Activated CD8-positive, alpha-beta memory T cell treated with anti-CD3 and anti-CD28 coated beads, Interleukin-2, amount 50 U/mL, for 48 hours (primary cell): ENCODE measurements at regions not wholly inside any gene's neighbourhood (a gene's known extent, or its start where the extent isn't known, plus 50 kb on each side); places are given as distances from the start of the nearest gene placed in this dataset.

Experiments
- DNase-seq: peaks from one replicate; pipeline ENCODE4 v3.0.0-alpha.2; 2020

GRCh38 chr4:130092187-130093015, 996.4 kb downstream of the C4orf33 start:
- DNase-seq, result no peak

DNA sequence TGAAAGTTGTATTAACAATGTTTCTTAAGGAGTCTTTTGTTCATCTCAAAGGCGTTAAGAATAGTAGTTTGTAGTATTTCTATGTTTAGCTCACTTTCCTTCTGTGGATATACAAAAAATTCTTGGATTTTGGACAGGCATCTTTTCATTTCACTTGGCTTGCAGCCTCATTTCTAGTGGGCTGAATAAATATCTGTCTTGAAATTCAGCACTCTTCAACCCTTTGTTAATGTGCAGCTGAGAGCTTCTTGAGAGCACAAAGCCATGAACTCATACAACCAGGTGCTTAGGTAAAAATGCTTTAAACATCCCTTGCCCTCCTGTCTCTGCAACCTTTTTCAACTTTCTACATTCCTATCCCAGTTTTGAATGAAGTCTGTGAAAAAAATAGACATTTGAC, 1003.2 kb downstream of the C4orf33 start:
- no peak for DNase-seq

- no peak for DNase-seq
These were observed 1014.2 kb downstream of the C4orf33 start for GRCh38 chr4:130110189-130110588.

- no peak for DNase-seq
These were observed 1014.8 kb downstream of the C4orf33 start for GRCh38 chr4:130110770-130111169.

DNA sequence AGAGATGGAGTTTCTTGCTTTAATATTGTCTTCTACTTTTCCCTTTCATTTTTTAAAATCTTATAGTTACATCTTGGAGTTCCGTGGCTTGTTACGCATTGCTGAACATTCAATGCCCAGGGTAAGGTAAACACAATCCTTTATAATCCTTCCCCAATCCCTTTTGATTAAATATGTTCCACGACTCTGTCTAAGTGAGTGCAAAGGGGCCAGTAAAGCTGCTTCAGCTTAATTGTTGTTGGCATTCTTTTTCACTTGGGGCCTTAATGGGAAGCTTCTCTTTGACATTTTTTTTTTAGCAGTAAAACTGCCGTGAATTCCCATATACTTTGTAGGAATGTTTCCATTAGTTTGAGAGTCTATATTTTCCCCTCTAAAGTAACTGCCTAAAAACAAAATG, 1028.1 kb downstream of the C4orf33 start:
- DNase-seq, result no peak

DNA sequence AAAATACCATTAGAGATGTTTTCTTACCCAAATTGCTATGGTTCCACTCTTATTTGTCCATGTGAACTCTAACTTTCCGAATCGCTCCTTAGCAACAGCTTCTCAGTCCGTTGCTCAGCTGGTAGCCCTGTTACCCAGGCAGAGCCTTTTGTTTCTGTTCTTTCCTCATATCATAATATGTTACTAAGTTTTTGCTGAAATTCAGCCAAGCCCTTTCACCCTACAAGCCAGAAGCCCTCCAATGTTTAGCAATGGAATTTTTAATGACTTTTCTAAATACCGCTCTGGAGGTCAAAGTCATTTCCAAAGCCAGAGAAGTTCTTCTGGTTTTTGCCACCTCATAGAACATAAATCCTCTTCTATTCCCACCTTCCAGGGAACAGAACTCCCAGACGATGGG, 1029.5 kb downstream of the C4orf33 start:
- no peak for DNase-seq

DNA sequence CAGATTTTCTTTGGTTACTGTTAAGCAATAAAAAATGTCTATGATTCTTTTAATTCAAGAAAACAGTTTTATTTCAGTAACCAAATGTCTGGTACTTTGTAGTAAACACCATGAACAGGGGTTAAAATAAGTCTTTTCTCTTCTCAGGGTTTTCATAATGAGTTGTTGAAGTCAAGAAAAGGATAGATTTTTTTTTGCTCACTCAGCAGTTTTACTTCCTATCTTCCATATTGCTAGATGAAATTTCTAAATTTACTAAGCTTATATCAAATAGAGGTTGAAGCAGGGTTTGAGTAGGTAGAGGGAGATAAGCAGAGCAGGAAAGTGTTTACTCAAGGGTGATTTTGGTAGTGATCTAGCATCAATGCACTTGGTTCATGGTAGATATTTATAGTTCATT, 1031.3 kb downstream of the C4orf33 start:
- no peak for DNase-seq

DNA sequence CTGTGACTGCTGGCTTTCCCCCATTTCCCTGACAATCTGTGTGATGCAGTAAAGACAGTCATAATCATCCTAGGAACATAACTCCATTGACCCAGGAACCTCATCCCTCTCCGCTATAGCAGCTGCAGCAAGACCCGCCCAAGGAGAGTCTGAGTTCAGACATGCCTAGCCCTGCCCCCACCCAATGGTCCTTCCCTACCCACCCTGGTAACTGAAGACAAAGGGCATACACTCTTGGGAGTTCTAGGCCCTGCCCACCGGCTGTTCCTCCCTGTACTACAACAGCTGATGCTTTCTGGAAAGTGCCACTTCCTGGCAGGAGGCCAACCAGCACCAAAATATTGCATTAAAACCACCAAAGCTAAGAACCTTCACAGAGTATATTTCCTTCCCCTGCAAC, 1035.6 kb downstream of the C4orf33 start:
- no peak for DNase-seq

DNA sequence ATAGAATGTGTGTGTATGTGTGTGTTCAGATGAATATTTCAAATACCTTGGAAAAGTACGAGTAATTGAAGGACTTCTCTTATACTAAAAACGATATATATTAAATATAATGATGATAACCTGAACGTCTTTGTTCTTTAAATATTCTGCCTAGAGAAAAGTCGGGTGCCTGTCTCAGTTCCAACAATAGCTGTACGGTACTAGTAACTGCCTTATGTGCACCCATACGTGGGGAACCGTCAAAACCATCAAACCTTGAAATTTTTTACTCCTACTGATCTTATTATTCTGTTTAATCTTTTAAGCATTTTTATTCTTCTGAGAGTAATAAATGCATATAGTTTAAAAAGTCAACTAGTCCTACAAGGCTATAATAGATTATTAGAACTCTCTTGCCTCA, 1045.7 kb downstream of the C4orf33 start:
- DNase-seq, result no peak

DNA sequence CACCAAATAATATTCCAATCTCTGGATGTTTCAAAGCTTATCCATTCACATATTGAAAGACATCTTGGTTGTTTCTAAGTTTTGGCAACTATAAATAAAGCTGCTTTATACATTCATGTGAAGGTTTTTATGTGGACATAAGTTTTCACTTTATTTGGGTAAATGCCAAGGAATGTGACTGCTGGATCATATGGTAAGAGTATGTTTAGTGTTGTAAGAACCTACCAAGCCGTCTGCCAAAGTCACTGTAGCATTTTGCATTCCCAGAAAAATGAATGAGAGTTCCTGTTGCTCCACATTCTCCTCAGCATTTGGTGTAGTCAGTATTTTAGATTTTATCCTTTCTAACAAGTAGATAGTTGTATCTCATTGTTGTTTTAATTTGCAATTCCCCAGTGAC, 1047.7 kb downstream of the C4orf33 start:
- no peak for DNase-seq

DNA sequence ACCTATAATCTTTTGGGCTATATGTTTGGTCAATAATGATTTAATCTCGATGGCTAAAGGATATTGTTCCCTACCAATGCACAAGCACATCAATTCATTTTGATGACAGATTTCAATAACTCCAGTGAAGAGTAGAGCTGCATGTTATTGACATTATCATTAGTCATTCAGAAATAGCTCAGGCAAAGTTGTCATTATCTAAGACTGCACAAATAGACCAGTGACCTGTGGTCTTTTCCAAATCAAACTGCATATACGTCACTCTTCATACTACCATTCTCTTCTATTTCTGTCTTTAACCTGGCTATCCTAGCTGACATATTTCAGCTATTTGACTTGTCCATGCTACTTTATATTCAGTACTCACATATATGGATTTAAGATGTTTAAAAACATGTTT, 1050.8 kb downstream of the C4orf33 start:
- DNase-seq, result no peak

DNA sequence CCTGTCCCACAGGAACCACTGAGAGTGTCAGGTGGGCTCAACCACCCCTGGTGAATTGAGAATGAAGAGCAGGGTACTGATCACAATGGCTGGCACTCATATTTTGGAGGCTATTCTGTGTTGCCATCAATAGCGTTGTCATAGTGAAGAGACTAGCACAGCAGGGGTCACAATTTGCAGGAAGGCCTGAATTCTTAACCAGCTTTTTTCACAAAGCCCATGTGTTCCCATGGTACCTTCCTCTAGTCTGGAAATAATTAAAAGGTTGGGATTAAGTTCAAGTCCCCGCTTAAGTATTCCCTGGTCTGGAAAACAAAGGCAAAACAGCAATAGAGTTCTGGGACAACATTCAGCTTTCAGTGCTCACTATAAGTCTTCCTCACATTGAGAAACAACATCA, 1051.7 kb downstream of the C4orf33 start:
- no peak for DNase-seq

DNA sequence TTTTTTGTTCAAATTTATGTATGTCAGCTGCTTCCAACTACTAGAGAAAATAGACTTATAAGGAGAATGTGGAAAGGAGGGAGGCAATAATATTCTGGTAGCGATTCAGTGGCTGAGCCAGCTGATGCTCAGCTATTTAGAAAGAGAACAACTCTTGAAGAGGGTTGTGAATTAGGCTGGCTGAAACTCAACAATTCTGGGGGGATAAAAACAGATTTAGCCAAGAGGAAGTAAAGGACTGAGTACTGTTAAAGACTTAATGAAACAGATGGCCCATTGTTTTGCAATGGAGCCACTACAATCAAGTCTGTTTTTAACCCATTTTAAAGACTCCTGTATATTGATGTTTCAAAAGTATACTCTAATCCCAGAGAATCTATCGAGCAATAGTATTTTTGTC, 1058.9 kb downstream of the C4orf33 start:
- DNase-seq, result no peak

DNA sequence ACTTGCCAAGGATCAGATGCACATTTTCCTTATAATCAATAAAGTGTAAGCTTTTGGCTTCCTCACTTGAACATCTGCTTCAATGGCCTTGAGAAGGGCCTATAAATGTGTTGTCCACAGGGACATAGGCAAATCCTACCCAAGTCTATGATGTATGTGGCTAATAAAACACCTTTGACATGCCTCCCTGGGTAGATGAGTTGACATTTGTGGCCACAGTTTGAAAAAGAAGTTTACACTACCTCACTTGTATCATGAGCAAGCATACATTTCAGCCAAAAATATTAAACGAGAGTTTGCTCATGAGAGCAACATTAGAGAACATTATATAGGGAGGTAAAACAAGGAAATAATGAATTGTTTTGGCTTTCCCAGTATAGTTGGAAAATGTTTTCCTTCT, 1067.7 kb downstream of the C4orf33 start:
- no peak for DNase-seq

DNA sequence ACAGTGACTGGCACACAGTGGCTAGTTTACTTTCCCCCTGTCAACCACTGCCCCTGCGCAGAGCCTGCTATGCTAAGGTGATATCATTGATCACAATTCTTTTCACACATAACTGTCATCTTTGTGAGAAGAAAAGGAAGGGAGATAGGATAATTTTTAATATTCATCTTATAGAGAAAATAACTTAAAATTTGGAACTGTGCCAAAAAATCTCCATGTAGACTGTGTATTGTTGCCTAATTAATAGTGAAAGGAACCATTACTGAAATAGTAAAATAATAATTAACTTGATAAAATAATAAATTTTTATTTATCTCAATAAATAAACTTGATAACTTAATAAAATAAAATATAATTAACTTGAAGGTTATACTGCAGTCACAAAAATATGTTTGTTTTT, 1069.4 kb downstream of the C4orf33 start:
- no peak for DNase-seq

DNA sequence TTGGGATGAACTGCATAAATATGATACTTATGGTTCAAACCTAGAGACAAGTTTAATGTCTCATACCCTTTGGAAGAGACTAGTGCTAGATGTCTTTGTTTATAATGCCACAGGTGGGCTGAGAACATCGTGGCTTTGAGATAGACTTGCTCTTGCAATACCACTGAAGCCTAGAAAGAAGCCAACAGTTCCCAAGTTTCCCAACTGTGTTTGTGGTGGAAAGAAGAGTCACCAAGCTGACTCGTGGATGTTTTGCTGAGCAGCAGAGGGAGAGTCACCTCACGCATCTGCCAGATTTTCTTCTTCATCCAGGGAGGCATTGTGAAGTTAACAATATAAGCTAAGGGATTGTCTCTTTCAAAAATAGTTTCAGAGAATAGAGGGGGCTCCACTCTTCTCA, 1076.2 kb downstream of the C4orf33 start:
- DNase-seq, result no peak

GRCh38 chr4:130178106-130178505, 1082.2 kb downstream of the C4orf33 start:
- DNase-seq, result no peak

DNA sequence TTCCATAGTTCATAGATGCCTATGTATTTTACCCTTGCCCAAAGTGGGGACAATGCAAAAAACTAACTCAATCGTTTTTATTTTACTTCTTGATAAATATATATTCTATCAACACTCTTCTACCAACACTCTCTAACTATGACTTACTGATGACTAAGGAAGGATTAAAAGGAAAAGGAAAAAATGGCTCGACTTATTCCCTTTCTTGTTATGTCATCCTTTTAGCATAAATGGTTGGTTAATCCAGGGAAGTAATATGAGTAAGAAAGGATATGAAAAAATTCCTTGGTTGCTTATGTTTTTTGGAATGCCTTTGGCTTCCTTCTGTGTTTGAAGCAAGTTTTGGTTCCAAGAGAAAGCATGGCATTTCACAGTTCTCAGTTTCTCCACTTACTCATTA, 1087.1 kb downstream of the C4orf33 start:
- DNase-seq, result no peak

DNA sequence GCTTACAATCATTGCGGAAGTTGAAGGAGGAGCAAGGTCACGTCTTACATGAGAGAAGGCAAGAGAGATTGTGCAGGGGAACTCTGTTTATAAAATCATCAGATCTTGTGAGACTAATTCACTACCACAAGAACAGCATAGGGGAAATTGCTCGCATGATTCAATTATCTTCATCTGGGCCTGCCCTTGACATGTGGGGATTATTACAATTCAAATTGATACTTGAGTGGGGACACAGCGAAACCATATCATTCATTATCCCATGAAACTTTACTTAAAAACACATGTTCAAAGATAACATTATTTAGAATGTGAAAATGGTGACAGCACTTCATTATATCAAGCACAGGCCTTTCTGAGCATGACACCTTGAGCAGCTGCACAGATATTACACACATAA, 1087.8 kb downstream of the C4orf33 start:
- DNase-seq, result no peak

DNA sequence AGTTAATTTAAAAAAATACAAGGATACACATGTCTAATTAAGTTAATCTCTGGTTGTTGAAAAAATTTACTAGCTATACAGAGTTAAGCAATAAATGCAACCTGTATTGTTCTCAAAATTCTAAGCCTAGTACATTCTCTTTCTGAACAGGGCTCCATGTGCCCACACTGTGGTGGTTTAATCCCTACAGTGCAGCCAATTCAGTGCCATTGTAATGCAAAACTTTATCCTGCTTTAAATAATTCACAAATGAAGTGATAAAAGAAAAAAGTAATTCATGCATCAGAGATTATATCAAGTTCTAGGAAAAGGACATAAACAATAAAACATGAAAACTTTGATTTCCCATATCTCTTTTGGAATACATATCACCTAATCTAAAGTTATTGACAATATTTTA, 1089.2 kb downstream of the C4orf33 start:
- DNase-seq, result no peak

DNA sequence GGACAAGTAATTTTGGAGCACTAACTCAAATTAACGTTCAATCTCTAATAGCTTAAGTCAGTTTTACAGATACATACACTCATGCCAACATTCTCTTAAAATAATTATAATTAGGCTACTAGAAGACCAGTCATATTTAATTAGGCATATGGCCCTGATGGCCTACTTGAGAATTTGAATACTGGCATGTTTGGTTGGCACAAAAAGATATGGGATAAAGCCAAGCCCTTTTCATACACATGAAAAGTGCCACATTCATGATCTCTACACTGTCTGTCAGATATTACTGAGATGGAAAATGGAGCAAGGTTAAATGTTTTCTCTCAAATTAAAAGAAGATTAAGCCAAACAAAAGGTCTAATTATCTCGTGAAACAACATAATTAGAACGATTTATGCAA, 1091.0 kb downstream of the C4orf33 start:
- no peak for DNase-seq

DNA sequence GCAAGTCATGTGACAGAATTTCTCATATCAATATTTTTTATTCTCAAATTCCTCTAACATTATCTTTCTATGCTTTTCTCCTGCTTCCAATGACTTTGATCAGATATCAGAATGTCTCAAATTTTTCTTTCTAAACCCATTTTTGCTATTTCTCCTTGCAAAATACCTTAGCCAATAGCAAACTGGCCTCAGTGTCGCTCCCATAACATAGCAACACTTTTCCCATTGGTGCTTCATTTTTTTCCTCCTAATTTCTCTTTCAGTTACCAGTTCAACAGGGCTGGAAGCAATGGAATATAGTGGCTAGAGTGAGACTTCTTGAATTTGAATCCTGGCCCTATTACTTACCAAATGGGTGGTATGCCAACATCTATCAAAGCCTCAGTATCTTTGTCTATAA, 1091.6 kb downstream of the C4orf33 start:
- no peak for DNase-seq

DNA sequence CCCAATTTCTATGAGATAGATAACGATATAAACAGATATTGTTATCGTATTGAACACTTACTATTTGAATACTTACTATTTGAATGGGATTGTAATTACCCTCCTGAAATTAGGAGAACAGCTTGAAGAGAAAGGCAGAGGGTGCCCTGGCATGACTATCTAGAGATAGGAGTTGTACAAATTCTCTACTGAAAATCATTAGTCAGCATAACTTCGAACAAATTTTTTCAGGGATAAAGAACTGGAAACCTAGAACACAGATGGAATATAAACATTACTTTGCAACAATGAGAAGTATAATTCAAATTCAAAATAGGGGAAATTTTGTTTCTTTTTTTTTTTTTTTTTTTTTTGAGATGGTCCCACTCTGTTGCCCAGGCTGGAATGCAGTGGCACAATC, 1096.8 kb downstream of the C4orf33 start:
- no peak for DNase-seq

DNA sequence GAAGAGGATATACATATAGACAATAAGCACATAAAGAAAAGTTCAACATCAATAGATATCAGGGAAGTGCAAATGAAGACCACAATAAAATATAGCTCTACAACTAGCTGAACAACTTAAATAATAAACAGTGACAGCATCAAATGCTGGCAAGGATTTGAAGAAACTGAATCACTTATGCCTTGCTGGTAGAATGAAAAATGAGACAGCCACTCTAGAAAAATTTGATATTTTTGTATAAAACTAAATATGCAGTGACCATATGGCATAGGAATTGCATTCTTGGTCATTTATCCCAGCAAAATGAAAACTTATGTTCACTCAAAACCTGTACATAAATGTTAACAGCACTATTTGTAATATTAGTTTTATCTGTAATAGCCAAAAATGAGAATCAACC, 1102.0 kb downstream of the C4orf33 start:
- DNase-seq, result no peak

GRCh38 chr4:130203571-130203970, 1107.6 kb downstream of the C4orf33 start:
- DNase-seq, result no peak
